NCI-H524 (cell line): ENCODE measurements at regions not wholly inside any gene's neighbourhood (a gene's known extent, or its start where the extent isn't known, plus 50 kb on each side); places are given as distances from the start of the nearest gene placed in this dataset.

ENCODE experiments used
- DNase-seq, 2 experiments: peaks; one replicate each; lab custom pipeline; 2025; lab: John Stamatoyannopoulos, UW

DNA sequence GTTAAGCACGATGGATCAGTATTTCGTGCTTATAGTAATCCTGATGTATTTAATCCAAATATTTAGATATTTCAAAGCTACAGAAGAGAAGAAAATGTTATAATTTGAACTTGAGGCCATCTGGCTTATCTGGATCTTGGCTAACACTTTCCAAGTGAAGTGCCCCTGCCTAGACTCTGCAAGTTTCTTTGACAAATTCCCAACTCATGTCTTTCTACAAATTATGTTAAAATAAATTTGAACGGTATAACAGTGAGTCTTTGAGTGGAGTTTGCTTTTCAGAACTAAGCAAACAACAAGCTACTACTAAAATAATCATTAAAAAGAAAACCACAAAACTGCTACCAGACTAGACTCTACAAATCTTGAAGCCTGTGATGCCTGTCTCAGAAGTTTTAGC, 374.4 kb upstream of the PRICKLE1 start:
- no peak for DNase-seq

DNA sequence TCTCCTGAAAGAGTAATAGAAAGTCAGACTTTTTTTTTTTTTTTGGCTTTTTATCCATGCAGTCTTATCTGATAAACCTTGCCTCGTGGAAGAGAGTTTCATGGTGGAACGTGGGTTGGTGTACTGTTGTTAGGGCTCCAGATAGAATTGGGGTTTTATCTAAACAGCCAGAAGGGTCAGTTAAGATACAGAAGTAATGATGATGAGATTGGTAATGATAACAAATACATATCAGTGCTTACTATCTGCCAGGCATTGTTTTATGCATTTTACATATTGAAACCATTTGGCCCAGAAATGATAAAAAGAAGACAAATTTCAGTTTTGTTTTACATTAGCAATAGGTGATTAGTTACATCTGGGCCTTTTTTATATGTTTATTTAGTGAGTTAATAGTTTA, 372.8 kb upstream of the PRICKLE1 start:
- DNase-seq: no peak

- DNase-seq: no peak
Observed at GRCh38 chr12:42961395-42961794, 371.8 kb upstream of the PRICKLE1 start.

GRCh38 chr12:42960087-42960527, 370.6 kb upstream of the PRICKLE1 start:
- no peak for DNase-seq

- DNase-seq: no peak
Observed at GRCh38 chr12:42958291-42958674, 368.7 kb upstream of the PRICKLE1 start.

DNA sequence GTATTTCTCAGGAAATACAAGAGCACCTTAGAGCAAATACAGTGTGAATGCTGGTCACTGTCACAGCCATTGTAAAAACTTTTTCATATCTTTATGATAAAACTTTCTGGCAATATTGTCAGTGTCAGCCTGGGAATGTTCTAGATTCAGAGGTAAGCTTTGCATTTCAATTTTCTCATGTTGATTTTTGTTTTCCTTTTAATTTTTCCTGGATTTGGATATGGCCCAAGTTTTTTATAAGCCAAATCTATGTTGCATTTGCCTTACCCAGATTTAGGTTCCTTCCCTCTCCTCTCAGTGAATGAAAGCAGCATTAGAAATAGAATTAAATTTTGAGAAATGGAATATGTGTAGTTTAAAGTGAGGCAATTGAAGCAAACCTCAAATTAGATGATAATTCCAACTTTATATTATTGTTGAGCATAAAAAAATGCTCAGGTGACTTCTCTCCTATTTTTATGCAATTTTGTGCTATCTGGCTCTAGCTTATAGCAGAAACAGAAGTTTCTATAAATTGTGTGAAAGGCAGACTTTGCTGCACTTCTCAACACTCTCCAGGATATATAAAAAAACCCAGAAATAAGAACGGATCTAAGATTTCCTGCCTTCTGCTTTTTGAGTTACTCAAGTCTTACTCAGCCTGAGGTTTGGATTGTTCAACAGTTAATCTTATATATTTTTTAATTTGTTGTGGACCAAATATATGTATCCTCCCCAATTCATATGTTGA, 368.2 kb upstream of the PRICKLE1 start:
- no peak for DNase-seq

DNA sequence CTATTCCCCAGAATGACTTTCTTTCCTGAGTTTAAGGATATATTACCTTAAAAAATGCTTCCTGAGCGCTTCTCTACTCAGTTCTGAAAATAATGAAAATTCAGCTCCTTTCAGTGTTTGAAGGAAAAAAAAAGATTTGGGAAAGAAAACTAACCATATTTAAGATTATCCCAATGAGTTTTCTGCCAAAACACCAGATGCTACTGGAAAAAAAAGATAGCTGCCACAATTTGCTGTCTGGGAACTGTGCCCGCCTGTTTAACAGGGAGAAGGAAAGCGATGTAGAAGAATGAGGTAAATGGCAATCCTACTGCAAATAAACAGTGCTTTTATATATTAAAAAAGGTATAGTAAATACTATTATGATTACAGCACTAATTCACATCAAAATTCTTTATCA, 367.6 kb upstream of the PRICKLE1 start:
- no peak for DNase-seq

GRCh38 chr12:42953021-42953420, 363.5 kb upstream of the PRICKLE1 start:
- no peak for DNase-seq

DNA sequence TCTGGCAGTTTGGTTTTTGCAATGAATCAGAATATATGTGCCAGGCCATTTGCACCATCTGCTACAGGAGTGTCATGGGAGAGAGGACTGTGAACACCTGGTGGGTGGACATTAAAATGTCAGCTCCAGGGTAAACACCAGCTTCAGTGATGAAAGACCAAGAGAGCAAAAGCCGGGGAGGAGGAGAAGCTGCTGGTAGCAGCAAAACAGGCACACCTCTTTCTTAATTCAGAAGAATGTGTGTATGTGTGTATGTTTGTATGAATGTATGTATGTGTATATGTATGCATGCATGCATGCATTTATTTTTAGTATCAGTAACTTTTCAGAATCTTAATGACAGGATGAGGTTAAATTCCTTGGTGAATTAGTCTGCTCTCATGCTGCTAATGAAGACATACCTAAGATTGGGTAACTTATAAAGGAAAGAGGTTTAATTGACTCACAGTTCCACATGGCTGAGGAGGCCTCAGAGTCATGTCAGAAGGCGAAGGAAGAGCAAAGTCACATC, 357.4 kb upstream of the PRICKLE1 start:
- DNase-seq: peak in 1 of 2 experiments; percentile 23

- DNase-seq: no peak
Observed at GRCh38 chr12:42945927-42946326, 356.4 kb upstream of the PRICKLE1 start.

GRCh38 chr12:42944516-42944915, 355.0 kb upstream of the PRICKLE1 start:
- DNase-seq: no peak

DNA sequence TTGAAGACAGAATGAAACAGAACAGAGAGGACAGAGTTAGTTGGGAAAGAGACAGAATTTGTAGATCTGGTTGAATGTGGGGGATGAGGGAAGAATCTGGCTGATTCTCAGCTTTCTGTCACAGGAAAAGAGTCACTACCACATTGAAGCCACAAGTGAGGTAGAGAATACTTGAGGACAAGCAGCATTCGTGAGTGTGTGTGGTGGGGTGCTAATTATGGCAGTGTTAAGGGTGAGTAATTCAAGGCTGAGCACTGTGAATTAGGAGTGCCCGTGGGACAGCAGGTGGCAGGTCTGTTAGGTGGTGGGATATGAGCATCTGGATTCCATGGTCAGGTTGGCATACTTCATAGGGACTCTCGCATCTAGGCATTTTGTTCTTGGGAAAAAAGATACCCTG, 347.4 kb upstream of the PRICKLE1 start:
- DNase-seq: no peak

GRCh38 chr12:42936260-42936659, 346.7 kb upstream of the PRICKLE1 start:
- DNase-seq: no peak

- DNase-seq: no peak
Observed at GRCh38 chr12:42935756-42936155, 346.2 kb upstream of the PRICKLE1 start.

GRCh38 chr12:42935090-42935489, 345.5 kb upstream of the PRICKLE1 start:
- no peak for DNase-seq

GRCh38 chr12:42933461-42934081, 344.0 kb upstream of the PRICKLE1 start:
- DNase-seq: no peak

- DNase-seq: no peak
Observed at GRCh38 chr12:42932936-42933335, 343.4 kb upstream of the PRICKLE1 start.

- no peak for DNase-seq
Observed at GRCh38 chr12:42926232-42926631, 336.7 kb upstream of the PRICKLE1 start.

DNA sequence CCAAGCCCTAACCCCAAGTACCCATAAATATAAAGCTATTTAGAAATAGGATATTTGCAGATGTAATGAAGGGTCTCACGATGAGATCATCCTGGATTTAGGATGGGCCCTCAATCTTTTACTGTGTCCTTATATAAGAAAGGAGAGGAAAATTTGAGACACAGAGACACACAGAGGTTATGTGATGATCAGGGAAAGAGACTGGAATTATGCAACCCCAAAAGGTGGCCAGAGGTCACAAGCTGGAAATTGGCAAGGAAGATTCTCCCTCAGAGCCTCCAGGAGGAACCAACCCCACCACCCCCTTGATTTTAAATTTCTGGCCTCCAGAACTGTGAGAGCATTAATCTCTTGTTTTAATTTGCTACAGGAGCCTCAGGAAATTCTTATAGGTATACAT, 334.9 kb upstream of the PRICKLE1 start:
- DNase-seq: no peak

DNA sequence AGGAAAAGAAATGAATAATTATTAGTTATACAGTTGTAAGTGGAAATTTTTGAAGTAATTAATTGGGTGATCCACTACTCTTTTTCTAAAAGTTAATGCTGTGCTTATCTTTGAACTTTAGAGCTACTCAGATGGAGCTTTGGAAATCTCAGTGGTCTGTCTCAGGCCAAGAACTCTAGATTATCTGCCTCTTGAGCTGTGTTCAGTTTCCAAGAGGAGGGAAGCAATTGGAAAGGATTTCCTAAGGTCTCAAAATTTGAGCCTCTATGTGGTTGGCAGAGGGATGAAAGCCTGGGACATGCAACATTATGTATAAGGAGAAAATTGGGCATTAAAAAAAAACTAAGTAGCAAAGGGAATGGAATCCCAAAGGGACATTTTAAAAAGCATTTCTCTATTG, 334.0 kb upstream of the PRICKLE1 start:
- DNase-seq: no peak

DNA sequence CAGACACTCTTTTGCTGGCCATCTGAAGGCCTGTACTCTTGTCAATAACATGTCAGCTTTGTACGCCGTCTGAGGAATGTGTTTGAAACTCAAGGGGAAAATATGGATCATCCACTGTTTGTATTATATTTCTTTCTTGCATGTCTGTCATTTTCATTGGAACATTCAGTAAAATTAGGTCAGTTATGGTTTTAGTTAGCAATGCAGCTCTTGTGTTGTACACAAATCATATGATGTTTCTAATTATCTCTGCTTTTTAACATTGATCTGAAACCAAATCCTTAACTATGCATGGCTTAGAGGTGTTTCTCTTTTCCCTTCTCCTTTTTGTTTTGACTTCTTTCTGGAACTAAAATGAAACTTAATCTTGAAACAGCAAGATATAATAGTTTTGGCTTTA, 333.6 kb upstream of the PRICKLE1 start:
- DNase-seq: no peak

DNA sequence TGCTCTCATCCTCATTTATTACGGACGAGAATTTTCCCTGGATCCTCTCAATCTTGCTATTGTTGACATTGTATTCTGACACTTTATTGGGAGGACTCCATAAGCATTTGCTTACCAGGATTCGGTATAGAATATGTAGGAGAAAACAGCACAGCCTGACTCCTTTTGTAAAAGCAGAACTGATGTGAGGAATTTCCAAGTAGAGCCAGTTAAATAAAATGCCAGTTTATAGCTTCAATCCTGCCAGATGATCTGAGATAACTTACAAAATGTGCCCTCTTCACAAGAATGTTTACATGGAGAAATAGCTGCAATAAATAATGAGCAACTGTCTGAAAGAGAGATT, 332.9 kb upstream of the PRICKLE1 start:
- DNase-seq: no peak

DNA sequence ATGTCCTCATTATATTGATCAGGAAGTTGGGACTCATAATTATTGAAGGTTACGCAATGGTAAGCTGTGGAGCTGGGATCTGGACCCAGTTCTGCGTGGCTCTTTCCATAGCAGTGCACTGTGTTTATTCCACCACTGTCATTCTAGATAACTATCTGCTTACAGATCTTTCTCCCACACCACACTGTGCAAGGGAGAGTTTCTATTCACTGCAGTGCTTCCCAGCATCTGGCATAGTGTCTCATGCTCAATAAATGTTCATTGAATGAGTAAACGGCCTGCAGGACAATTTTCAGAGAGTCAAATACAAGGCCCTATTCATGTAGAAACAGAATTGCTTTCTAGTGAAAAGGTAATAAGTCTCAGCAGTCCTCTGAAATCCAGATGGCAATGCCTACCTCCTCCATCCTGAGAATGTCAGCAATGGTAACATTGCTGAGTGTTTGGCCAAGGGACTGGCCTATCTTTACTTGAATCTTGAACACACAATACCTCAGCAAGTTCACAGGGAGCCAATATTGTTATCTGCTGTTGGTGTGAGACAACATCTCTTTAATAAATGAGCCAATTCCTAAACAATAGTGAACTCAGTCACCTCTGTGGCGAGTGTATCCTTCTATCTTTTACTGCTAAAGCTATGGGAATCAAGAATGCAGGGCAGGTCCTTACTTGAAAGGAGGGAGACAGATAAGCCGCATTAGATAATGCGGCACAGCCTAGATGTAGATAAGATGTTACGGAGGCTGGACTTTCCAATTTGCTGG, 332.4 kb upstream of the PRICKLE1 start:
- DNase-seq: no peak
